ENCODE measurements at regions not wholly inside any gene's neighbourhood (a gene's known extent, or its start where the extent isn't known, plus 50 kb on each side); places are given as distances from the start of the nearest gene placed in this dataset.

DNA sequence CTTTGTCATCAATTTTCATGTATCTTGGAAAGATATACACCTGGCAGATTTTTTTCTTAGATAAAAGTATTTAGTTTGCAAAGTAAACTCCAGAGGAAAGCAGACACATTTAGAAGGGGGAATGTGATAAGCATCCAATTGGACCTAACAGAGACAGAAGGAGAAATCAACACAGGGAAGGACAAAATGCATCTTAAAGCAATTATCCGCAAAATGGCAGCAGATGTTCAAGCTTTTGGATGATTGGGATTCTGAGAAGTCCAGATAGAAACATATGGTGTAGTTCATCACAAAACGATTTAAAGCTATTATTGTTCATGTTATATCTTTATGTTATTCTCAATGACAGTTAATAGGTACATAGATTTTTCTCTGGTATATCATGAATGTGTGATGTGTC, 1153.1 kb upstream of the B3GALT2 start:
- FAIRE-seq: no peak
- Histone ChIP-seq H3K9me3 (ENCODE audit: control insufficient read depth in 2 of 2, insufficient read depth in 1 of 2, low read depth in 1 of 2, low read length in 1 of 2) (no peaks in the 10 kb centered on the region), H3K27me3 (ENCODE audit: control insufficient read depth in 3 of 3, insufficient read depth in 3 of 3, low read length in 3 of 3) (peaks cover 0 to 4% (median 0%) of the 10 kb centered on the region in 3 donors), H3K4me1 (ENCODE audit: control insufficient read depth in 3 of 3, insufficient read depth in 2 of 3, low read depth in 1 of 3, low read length in 2 of 3) (no peaks in the 10 kb centered on the region), H3K4me3 (ENCODE audit: low read depth in 1 of 3, low read length in 3 of 3) (no peak overlapping the region), H3K36me3 (ENCODE audit: control insufficient read depth in 3 of 3, insufficient read depth in 2 of 3, low read depth in 1 of 3, low read length in 3 of 3) (no peaks in the 10 kb centered on the region), H3K27ac (ENCODE audit: low read depth in 1 of 3, low read length in 2 of 3) (no peak overlapping the region)
- 71 to 75% (median 73%) methylated on average over 2 of the region's 2 CpGs for WGBS, 3 donors
- DNase-seq: no peak

DNA sequence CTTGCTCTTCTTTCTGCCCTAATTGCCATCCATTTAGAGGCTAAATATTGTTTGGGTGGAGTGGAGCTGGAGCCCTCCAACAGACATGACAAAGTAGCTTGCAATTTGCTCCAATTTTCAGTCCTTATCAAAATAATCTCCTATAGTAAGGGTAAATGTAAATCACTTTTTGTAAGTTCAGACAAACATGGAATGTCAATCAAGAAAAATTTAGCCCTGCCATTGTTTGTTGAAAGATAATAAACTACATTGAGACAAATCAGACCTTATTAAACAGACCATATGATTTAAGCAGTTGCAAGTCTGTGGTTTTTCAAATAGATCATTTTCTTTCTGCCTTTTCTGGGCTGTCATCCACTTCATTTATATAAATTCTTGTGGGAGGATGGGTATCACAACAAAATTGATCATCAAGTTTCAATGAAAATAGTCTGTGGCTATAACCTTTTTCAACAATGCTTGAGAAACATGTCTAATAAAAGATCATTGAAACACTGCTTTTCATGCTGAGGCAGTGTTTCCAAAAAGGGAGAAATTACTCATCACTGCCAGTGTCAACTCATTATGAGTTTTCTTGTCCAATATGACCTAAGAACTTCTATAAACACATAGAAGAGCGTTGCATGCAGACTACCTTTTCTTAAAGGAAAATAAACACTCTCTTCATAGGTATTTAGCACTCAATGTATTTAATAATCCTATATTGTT, 1152.0 kb upstream of the B3GALT2 start:
- Histone ChIP-seq H3K27me3 (ENCODE audit: control insufficient read depth in 3 of 3, insufficient read depth in 3 of 3, low read length in 3 of 3) (peaks cover 0 to 4% (median 0%) of the 10 kb centered on the region in 3 donors), H3K27ac (ENCODE audit: low read depth in 1 of 3, low read length in 2 of 3) (no peak overlapping the region), H3K4me1 (ENCODE audit: control insufficient read depth in 3 of 3, insufficient read depth in 2 of 3, low read depth in 1 of 3, low read length in 2 of 3) (no peaks in the 10 kb centered on the region), H3K9me3 (ENCODE audit: control insufficient read depth in 2 of 2, insufficient read depth in 1 of 2, low read depth in 1 of 2, low read length in 1 of 2) (no peaks in the 10 kb centered on the region), H3K36me3 (ENCODE audit: control insufficient read depth in 3 of 3, insufficient read depth in 2 of 3, low read depth in 1 of 3, low read length in 3 of 3) (no peaks in the 10 kb centered on the region), H3K4me3 (ENCODE audit: low read depth in 1 of 3, low read length in 3 of 3) (no peak overlapping the region)
- DNase-seq: no peak
- 15 to 39% (median 26%) methylated on average over 1 of the region's 1 CpG for WGBS, 3 donors
- FAIRE-seq: no peak

DNA sequence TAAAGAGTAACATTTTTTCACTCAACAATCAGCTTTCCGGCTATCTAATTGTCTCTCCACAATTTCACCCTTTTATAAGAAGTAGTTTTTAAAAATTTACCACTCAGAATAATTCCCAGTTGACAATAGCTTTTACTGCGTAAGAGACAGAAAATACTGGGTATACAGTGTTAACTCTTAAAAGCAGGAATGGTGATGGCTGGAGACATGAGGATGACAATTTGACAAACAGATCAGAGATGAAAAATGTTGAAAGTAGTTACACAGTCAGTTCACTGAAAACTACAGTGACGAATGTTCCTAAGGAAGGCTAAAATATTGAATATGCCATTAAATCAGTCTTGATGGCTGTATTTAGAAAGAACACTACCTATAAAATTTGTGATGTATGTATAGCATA, 1146.8 kb upstream of the B3GALT2 start:
- Histone ChIP-seq H3K4me3 (ENCODE audit: low read depth in 1 of 3, low read length in 3 of 3) (no peak overlapping the region), H3K4me1 (ENCODE audit: control insufficient read depth in 3 of 3, insufficient read depth in 2 of 3, low read depth in 1 of 3, low read length in 2 of 3) (no peaks in the 10 kb centered on the region), H3K27me3 (ENCODE audit: control insufficient read depth in 3 of 3, insufficient read depth in 3 of 3, low read length in 3 of 3) (no peaks in the 10 kb centered on the region), H3K9me3 (ENCODE audit: control insufficient read depth in 2 of 2, insufficient read depth in 1 of 2, low read depth in 1 of 2, low read length in 1 of 2) (no peaks in the 10 kb centered on the region), H3K27ac (ENCODE audit: low read depth in 1 of 3, low read length in 2 of 3) (no peak overlapping the region), H3K36me3 (ENCODE audit: control insufficient read depth in 3 of 3, insufficient read depth in 2 of 3, low read depth in 1 of 3, low read length in 3 of 3) (no peaks in the 10 kb centered on the region)
- DNase-seq (no peak), FAIRE-seq (no peak)
- 90 to 92% (median 91%) methylated on average over 3 of the region's 3 CpGs for WGBS, 3 donors

DNA sequence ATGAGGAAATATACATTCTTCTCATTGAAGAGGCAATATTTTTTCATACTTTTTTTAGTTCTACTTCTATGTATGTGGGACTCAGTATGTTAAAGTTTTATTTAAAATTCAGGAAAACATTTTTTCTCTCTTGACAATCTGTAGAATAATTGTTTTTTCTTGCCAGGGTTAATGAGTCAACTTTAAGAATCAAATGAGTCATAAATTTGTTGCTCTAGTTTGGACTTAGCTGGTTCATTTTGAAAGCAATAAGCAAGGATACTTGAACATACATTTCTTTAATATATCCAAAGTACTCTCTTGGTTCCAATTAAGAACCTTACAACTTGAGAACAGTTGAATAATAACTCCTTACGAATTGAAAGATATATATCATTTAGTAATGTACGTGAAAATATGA, 1145.3 kb upstream of the B3GALT2 start:
- no peaks in the 10 kb centered on the region for H3K27me3 ChIP-seq (ENCODE audit: control insufficient read depth in 3 of 3, insufficient read depth in 3 of 3, low read length in 3 of 3)
- no peak overlapping the region for H3K27ac ChIP-seq (ENCODE audit: low read depth in 1 of 3, low read length in 2 of 3)
- H3K4me1 ChIP-seq (ENCODE audit: control insufficient read depth in 3 of 3, insufficient read depth in 2 of 3, low read depth in 1 of 3, low read length in 2 of 3): no peaks in the 10 kb centered on the region
- no peaks in the 10 kb centered on the region for H3K9me3 ChIP-seq (ENCODE audit: control insufficient read depth in 2 of 2, insufficient read depth in 1 of 2, low read depth in 1 of 2, low read length in 1 of 2)
- DNase-seq (no peak), FAIRE-seq (no peak)
- no peak overlapping the region for H3K4me3 ChIP-seq (ENCODE audit: low read depth in 1 of 3, low read length in 3 of 3)
- H3K36me3 ChIP-seq (ENCODE audit: control insufficient read depth in 3 of 3, insufficient read depth in 2 of 3, low read depth in 1 of 3, low read length in 3 of 3): no peaks in the 10 kb centered on the region
- 77 to 86% (median 80%) methylated on average over 2 of the region's 2 CpGs for WGBS, 3 donors

DNA sequence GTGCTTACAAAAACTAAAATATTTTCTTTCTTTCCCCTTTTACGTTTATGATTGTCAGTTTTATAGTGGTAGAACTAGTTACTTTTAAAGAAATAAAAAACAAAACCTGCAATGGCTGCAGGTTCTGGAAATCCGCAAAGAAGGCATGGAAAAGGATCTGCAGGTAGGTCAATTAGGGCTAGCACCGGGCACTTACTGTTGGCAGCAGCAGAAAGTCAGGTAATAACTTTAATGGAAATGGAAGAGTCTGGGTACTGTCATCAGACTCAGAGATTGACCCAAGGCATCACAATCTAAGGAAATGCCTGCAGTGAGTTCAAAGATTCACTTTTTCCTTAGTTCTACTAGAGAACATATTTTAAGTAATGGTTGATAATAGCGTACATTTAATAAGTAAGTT, 1136.3 kb upstream of the B3GALT2 start:
- WGBS, 3 donors: 75 to 88% (median 76%) methylated on average over 4 of the region's 4 CpGs
- DNase-seq: no peak
- FAIRE-seq: no peak
- H3K27me3 ChIP-seq (ENCODE audit: control insufficient read depth in 3 of 3, insufficient read depth in 3 of 3, low read length in 3 of 3): no peaks in the 10 kb centered on the region
- no peaks in the 10 kb centered on the region for H3K36me3 ChIP-seq (ENCODE audit: control insufficient read depth in 3 of 3, insufficient read depth in 2 of 3, low read depth in 1 of 3, low read length in 3 of 3)
- H3K4me3 ChIP-seq (ENCODE audit: low read depth in 1 of 3, low read length in 3 of 3): no peak overlapping the region
- H3K27ac ChIP-seq (ENCODE audit: low read depth in 1 of 3, low read length in 2 of 3): no peak overlapping the region
- H3K9me3 ChIP-seq (ENCODE audit: control insufficient read depth in 2 of 2, insufficient read depth in 1 of 2, low read depth in 1 of 2, low read length in 1 of 2): no peaks in the 10 kb centered on the region
- no peaks in the 10 kb centered on the region for H3K4me1 ChIP-seq (ENCODE audit: control insufficient read depth in 3 of 3, insufficient read depth in 2 of 3, low read depth in 1 of 3, low read length in 2 of 3)

DNA sequence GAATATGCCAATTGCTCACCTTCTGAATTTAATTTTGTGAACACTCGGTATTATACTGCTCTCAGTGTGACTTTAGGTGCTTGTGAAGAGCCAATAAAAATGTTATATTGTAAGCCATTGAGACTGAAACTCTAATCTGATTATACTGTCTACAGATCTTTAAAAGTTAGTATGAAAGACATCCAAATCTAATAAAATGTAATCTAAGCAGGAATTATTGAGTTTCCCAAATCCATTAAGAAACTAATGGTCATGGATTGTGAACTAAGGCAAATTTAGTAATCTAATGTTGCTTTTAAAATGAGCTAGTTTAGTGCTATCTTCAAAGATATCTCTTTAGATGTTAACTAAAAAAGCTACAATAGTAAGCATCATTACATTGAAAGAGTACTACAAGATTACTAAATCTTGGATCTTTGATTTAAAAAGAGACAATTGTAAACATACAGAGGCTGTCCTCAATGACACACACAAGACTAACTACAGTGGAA, 1132.4 kb upstream of the B3GALT2 start:
- 63 to 85% (median 70%) methylated on average over 1 of the region's 1 CpG for WGBS, 3 donors
- DNase-seq (no peak), FAIRE-seq (no peak)
- Histone ChIP-seq H3K27me3 (ENCODE audit: control insufficient read depth in 3 of 3, insufficient read depth in 3 of 3, low read length in 3 of 3) (no peaks in the 10 kb centered on the region), H3K4me3 (ENCODE audit: low read depth in 1 of 3, low read length in 3 of 3) (no peak overlapping the region), H3K27ac (ENCODE audit: low read depth in 1 of 3, low read length in 2 of 3) (no peak overlapping the region), H3K4me1 (ENCODE audit: control insufficient read depth in 3 of 3, insufficient read depth in 2 of 3, low read depth in 1 of 3, low read length in 2 of 3) (no peaks in the 10 kb centered on the region), H3K36me3 (ENCODE audit: control insufficient read depth in 3 of 3, insufficient read depth in 2 of 3, low read depth in 1 of 3, low read length in 3 of 3) (no peaks in the 10 kb centered on the region), H3K9me3 (ENCODE audit: control insufficient read depth in 2 of 2, insufficient read depth in 1 of 2, low read depth in 1 of 2, low read length in 1 of 2) (no peaks in the 10 kb centered on the region)

DNA sequence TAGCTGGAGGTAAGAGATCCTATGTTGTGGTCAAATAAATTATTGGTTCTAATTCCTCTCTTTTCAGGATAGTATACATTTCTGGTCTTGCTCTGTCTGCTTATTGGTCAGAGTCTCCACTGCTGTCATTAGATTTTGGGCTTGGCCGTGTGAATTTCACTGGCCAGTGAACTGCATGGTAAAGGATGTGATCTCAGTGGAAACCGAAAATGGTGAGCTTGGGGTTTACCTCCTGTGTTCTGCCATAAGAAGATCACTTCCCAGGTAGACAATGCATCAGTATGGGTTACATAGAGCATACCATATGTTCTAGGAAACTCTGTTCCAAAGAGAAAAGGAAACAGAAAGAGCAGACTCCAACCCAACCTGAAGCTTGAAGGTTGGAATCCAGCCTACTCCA, 1123.3 kb upstream of the B3GALT2 start:
- Histone ChIP-seq H3K4me3 (ENCODE audit: low read depth in 1 of 3, low read length in 3 of 3) (no peak overlapping the region), H3K9me3 (ENCODE audit: control insufficient read depth in 2 of 2, insufficient read depth in 1 of 2, low read depth in 1 of 2, low read length in 1 of 2) (no peaks in the 10 kb centered on the region), H3K36me3 (ENCODE audit: control insufficient read depth in 3 of 3, insufficient read depth in 2 of 3, low read depth in 1 of 3, low read length in 3 of 3) (no peaks in the 10 kb centered on the region), H3K27me3 (ENCODE audit: control insufficient read depth in 3 of 3, insufficient read depth in 3 of 3, low read length in 3 of 3) (no peaks in the 10 kb centered on the region), H3K27ac (ENCODE audit: low read depth in 1 of 3, low read length in 2 of 3) (no peak overlapping the region), H3K4me1 (ENCODE audit: control insufficient read depth in 3 of 3, insufficient read depth in 2 of 3, low read depth in 1 of 3, low read length in 2 of 3) (no peaks in the 10 kb centered on the region)
- WGBS, 3 donors: 71 to 79% (median 72%) methylated on average over 2 of the region's 2 CpGs
- DNase-seq (no peak), FAIRE-seq (no peak)

DNA sequence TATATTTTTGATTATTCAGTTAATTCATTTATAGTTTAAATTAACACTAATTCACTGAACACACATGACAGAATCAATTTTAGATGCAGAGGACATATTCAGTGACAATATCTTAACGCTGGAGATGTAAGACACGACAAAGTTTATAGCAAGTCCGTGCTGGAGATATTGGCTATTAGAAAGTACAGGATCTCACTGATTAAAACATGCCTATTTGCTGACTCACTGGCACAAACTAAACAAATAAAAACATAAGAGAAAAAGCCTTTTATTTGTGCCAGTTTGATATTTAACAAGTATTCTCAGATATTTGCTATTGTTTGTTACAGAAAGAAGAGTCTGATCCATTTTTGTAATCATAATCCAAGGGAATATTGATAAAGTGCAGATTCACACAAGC, 1122.9 kb upstream of the B3GALT2 start:
- no peak overlapping the region for H3K4me3 ChIP-seq (ENCODE audit: low read depth in 1 of 3, low read length in 3 of 3)
- no peaks in the 10 kb centered on the region for H3K9me3 ChIP-seq (ENCODE audit: control insufficient read depth in 2 of 2, insufficient read depth in 1 of 2, low read depth in 1 of 2, low read length in 1 of 2)
- DNase-seq (no peak), FAIRE-seq (no peak)
- no peaks in the 10 kb centered on the region for H3K4me1 ChIP-seq (ENCODE audit: control insufficient read depth in 3 of 3, insufficient read depth in 2 of 3, low read depth in 1 of 3, low read length in 2 of 3)
- H3K27ac ChIP-seq (ENCODE audit: low read depth in 1 of 3, low read length in 2 of 3): no peak overlapping the region
- WGBS, 3 donors: 55 to 77% (median 70%) methylated on average over 3 of the region's 3 CpGs
- no peaks in the 10 kb centered on the region for H3K27me3 ChIP-seq (ENCODE audit: control insufficient read depth in 3 of 3, insufficient read depth in 3 of 3, low read length in 3 of 3)
- H3K36me3 ChIP-seq (ENCODE audit: control insufficient read depth in 3 of 3, insufficient read depth in 2 of 3, low read depth in 1 of 3, low read length in 3 of 3): no peaks in the 10 kb centered on the region

DNA sequence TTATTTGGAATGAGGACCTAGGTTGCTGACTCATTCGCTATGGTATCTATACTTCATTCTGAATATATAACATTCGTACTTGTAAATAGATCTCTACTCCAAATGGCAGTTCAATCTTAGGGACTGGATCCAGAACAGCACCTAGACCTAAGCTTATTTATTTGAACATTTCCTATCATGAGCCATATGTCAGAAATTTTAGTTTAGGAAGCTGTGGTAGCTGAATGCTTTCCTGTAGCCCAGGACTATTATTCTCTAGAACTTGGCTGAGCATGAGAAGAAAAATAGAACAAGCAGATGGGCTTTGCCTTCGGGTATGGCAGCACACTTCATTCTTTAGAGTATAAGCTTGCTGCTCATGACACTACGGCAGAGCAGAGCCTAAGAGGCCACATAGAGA, 1114.4 kb upstream of the B3GALT2 start:
- 80 to 88% (median 87%) methylated on average over 4 of the region's 4 CpGs for WGBS, 3 donors

More for the DNA sequence above, 1114.4 kb upstream of the B3GALT2 start:
- Histone ChIP-seq H3K4me3 (ENCODE audit: low read depth in 1 of 3, low read length in 3 of 3) (no peak overlapping the region), H3K27ac (ENCODE audit: low read depth in 1 of 3, low read length in 2 of 3) (no peak overlapping the region), H3K4me1 (ENCODE audit: control insufficient read depth in 3 of 3, insufficient read depth in 2 of 3, low read depth in 1 of 3, low read length in 2 of 3) (no peaks in the 10 kb centered on the region), H3K9me3 (ENCODE audit: control insufficient read depth in 2 of 2, insufficient read depth in 1 of 2, low read depth in 1 of 2, low read length in 1 of 2) (no peaks in the 10 kb centered on the region), H3K27me3 (ENCODE audit: control insufficient read depth in 3 of 3, insufficient read depth in 3 of 3, low read length in 3 of 3) (no peaks in the 10 kb centered on the region), H3K36me3 (ENCODE audit: control insufficient read depth in 3 of 3, insufficient read depth in 2 of 3, low read depth in 1 of 3, low read length in 3 of 3) (no peaks in the 10 kb centered on the region)
- no peak for FAIRE-seq
- no peak for DNase-seq
